Activated naive CD4-positive, alpha-beta T cell treated with Interleukin-2 at 50 U/mL for 16 hours (primary cell): ENCODE measurements at regions not wholly inside any gene's neighbourhood (a gene's known extent, or its start where the extent isn't known, plus 50 kb on each side); places are given as distances from the start of the nearest gene placed in this dataset.

ENCODE experiments used
- DNase-seq: peaks from one replicate; pipeline ENCODE4 v3.0.0-alpha.2; 2020

DNA sequence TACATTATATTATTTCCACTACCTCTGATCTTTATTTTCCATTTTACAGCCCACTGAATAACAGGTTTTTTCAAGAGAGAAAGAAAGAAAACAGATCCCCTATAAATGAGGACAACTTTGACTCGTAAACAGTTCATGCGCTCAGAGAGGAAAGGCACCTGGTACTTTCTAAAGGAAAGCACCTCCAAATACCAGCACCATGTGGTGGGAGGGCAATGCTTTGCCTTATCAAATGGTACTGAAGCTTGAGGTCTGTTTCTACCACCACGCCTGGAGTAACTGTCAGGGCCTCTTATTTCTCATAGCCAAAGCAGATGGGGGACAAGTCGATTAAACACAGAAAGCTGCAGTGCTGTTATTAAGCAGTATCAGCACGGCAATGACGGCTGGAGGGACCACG lies 510.3 kb upstream of the ZFHX3 start:
- no peak for DNase-seq

DNA sequence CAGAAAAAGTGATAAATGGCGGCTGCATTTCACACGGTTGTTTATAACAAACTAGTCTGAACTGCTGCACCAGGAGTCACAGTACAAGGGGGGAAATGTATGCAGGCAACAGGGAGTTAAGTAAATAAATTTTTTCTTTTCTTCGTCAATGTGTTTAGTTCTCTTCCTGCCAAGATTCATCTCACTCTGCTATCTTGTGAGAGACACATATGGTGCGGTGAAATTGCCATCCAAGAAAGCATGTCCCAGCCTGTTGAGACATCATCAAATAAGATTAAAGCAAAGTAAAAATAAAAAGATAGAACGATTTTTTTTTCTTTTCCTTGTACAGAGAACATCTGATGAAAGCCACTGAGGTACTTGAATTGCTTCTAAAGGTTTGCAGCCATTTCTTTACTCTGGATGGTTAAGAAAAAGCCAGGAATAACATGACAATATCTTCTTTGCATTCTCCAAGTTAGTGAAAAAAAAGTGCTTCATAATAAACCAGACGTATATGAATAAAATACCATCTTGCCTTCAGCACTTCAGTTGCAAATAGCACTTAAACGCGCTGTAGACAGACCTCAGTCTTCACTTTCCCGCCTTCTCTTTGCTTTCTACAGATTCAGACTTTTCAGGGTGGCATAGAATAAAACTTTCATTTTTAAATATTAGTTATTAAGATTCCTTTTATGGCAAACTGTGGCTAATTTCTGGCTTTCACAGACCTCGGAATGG lies 506.2 kb upstream of the ZFHX3 start:
- DNase-seq, result no peak

- DNase-seq, result no peak
These were observed 502.2 kb upstream of the ZFHX3 start for GRCh38 chr16:73549984-73550631.

DNA sequence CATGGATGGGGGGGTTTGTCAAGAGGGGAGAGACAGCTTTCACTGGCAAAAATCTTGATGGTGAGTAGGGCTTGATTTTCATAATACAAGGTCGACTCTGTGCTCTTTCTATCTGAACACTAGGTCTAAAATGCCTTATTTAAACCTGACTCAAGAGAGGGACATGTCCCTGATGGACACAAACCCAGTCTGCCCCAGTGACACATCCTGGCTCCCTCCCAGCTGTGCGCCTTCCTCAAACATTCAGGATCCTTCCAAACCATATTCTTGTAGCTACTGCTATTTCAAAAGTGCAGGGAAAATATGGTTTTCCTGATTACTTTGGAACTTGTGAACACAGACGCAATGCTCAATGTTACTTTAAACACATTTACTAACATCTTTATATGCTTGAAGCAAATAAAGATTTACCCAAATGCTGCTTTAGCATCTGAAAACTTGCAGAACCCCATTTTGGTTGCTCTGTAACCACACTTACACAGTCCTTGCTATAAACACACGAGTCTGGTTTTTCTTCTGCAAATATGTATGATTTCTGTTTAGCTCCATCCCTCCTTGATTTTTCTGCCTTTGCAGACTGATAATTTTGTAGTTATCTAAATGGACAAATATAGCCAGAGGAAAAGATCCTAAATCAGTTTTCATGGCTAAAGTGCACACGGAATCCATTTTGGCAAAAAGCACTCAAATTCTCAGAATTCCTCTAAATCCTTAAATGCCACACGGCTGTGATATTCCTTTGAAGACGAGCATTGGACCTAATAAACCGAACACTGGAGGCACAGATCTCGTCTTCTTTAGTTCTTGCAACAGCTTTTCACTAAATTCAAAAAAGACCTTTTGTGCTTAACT lies 499.9 kb upstream of the ZFHX3 start:
- no peak for DNase-seq

DNA sequence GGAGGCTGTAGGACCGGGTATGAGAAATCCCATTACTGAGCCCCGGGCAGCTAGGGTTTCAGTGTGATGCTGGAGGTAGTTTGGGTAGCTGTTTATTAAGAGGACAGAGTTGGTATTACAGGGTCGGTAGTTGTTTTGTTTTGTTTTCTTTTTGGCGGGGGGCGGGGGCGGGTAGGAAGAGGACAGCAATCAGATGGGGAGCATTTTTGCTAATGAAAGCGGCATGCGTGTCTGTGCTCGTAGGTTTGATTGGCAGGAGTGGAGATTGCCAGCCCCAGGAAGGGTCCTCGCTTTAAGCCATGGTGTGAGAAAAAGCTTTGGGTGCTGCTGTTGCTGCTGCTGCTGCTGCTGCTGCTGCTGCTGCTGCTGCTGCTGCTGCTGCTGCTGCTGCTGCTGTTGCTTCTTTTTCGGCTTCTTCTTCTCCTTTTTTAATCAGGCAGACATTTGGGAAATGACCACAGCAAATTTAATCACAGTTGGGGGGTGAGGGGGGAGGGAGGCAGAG lies 498.5 kb upstream of the ZFHX3 start:
- no peak for DNase-seq

- DNase-seq, result no peak
These were observed 497.8 kb upstream of the ZFHX3 start for GRCh38 chr16:73545755-73546154.

DNA sequence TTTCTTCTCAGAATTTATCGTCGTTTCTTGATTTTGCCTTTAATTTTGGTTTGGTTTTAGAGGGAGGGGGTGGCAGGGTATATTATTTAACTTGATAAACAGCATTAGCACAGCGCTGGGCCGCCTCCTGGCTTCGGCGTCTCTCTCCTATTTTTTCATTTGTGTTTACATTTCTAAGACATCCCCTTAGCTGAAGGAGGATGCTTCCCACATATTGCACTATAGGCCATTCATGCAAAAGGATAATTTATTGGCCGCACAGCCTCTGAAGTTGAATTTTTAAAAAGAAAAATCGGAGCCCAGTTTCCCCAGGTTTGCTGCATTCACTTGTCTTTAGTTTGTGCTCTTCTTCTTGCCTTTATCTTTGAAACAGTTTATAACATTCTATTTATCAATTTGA lies 497.4 kb upstream of the ZFHX3 start:
- DNase-seq, result no peak

GRCh38 chr16:73544826-73545225 lies 496.9 kb upstream of the ZFHX3 start:
- DNase-seq, result no peak

DNA sequence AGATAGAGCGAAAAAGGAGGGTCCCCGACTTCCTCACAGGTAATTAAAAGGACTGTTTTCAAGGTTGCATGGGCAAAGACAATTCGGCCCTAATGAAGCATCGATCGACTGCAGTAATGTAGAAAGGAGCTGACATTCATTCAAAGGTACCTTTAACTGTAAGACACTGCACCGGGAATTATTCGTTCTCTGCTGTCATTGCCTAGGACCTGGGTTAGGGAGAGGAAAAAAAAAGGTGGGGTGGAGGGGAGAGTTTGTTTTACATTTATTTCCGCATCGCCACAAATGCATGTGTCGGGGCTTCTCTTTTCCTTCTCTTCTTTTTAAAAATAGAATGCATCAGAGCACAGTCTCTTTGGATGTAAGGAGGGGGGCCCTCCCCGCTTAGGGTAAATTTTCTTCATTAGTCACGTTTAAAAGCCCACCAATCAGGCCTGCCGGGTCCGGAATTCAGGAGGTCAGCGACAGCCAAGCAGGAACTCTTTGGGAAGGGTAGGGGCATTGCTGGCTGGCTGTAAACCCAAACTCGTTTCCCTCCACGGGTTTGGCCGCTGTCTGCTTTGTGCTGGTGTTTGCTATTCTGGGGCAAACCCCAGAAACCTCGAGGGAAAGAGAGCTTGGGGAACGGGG lies 496.2 kb upstream of the ZFHX3 start:
- DNase-seq, result no peak

DNA sequence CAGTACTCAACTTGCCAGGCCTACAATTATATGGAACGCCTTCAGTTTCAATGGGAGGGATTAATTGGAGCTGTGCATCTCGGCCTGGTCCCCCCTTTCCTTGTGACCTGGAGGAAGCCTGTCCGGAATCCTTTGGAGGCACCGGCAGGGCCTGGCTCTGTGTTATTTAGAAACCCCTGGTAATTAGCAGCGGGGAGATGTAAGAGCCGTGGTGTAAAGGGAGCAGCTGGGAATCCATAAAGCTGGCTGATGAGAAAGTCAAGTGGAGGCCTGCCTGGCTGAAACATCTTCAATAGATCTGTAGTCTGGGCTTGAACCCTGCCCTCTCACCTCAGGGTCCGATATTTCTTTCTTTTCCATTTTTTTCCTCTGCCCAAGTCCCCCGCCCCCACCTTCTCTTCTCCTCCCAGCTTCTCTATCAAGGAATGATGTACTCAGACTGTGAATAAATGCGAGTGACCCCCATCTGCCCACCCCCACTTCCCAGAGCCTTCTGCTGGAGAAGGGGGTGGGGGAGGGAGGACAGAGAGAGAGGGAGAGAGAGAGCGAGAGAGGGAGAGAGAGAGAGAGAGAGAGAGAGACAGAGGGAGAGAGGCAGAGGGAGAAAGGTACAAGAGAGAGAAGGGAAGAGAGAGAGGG lies 495.5 kb upstream of the ZFHX3 start:
- DNase-seq, result no peak

- no peak for DNase-seq
These were observed 495.0 kb upstream of the ZFHX3 start for GRCh38 chr16:73542885-73543284.

DNA sequence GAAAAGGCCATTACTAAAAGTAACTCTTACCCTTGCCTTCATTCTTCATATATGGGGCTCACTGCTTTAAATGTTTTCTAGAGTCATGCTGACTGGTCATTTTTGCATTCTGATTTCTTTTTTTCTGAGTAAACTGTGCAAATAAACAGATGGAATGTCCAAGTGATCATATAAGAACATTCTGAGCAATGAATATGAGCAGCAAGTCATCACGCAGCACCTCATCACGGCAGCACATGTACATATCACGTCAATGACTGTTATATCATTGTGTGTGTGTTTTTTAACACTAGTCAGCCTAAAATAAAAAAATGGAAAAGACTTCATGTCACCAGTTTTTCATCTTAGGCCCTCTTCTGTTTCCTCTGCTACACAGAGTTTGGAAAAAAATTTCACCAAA lies 490.0 kb upstream of the ZFHX3 start:
- no peak for DNase-seq

DNA sequence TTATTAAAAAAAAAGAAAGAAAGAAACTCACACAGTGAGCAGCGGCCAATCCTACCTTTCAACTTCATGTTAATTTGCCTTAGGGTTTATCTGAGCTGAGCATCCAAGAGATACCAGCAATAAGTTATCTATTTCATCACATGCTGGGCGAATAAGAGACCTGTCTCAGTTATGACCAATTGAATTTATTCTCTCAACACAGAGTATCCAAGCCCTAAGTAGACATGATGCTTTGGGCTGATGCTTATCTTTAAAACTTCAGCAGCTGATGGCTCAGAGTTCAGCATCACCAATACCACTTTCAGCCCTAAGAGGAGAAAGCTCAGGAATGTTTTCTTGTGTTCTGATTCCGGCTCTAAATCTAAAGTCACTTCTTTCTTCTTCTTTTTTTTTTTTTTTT lies 489.0 kb upstream of the ZFHX3 start:
- no peak for DNase-seq

DNA sequence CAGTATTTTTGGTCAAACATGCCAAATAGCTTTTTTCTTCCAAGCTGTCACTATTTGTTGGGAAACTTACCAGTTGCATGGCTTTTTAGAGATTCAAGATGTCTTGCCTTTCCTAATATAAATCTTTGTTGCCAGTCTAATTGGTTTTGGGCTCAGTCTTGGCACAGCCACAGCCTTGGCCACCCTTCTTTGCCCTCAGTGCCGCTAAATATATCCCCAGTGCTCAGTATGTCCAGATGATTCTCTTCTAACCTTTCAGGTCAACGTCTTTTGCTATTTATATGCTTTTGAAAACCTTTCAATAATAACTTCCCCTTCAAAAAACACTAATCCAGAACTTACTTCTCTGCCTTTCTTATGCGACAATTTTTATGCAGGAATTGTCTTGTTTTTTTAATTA lies 483.1 kb upstream of the ZFHX3 start:
- no peak for DNase-seq

DNA sequence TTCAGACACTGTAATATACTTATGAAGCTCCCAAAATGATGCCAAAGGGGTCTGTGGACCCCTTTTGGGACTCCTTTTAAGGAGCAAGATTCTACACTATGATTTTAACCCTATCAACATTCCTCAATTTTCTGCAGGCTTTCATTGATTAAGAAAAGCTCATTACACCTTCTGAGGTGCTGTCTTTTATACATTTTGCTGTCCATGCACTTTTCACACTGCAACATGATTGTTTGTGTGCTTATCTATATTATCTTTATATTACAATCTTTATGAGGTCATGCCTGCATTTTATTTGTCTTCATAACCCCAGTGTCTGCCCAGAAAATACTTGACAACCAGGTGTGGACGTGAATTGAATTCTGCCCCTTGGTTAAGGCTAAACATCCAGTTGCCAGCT lies 482.6 kb upstream of the ZFHX3 start:
- DNase-seq, result no peak

- no peak for DNase-seq
These were observed 481.5 kb upstream of the ZFHX3 start for GRCh38 chr16:73529303-73530012.

GRCh38 chr16:73527187-73527586 lies 479.3 kb upstream of the ZFHX3 start:
- no peak for DNase-seq

DNA sequence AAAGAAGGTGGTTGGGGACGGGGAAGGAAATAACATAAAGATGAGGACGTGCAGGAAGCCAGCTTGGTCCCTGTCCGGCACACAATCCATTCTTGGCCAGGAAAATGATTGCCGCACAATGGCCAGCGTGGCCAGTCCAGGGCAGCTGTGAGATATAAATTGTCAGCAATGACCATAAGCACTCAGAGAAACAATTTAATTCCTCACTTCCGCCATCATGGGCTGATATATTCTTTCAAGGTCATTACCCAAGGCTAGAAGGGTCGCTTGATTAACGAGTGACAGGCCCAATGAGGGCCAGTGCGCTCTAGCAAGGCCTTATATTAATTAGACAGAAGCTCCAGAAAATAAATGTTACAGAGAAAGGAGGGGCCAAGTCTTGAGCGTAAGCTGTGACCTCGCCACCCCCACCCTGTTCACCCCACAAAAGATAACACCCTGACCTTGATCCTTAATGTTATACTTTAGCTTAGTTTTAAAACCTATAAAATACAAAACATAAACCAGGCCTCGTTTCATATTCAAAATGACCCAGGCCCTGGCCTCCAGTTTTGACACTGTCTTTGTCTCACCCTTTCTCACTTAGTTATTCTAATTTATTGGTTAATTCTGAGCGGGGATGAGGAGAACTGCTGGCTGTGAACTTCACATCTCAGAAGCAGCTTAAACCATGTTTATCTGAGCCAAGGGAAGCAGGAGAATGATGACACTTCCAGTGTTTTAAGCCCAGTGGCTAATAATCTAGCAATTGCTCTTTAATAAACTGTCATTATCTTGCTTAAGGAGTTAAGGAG lies 478.3 kb upstream of the ZFHX3 start:
- no peak for DNase-seq

GRCh38 chr16:73523209-73523608 lies 475.3 kb upstream of the ZFHX3 start:
- DNase-seq, result no peak

DNA sequence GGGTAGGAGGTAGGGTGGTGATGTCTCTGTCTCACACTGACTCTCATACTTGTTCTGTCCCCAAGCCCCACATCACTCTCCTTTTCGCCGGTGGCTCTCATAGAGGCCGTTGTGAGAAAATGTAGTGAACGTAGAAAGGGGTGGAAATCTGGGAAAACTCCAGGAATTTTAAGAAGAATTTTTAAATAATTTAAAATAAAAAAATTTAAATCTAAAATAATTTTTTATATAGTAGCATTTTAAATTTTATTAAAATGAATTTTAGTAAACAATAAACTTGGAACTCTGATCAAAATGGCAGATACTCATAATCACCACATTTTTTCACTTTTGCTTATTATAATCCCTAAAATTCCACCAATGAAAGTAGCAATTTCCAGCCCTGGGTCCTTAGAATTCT lies 473.6 kb upstream of the ZFHX3 start:
- no peak for DNase-seq

DNA sequence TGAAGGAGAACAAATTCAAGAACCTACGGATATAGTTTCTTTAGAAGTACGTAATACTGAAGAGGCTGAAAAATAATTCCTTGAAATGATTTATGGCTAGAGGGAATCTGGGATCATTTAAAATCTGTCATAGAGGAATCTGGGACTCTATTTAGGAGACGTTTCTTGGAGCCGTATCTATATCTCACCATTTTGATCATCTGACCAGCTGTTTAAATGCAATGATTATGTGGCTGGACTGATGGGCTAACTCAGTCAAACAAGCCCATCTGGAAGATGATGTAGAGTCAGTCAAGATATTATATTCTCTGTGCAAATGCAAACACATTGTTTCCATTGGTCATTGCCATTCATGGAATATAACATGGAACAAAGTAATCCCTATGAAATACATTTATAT lies 467.7 kb upstream of the ZFHX3 start:
- no peak for DNase-seq
